ENCODE measurements at regions not wholly inside any gene's neighbourhood (a gene's known extent, or its start where the extent isn't known, plus 50 kb on each side); places are given as distances from the start of the nearest gene placed in this dataset.

DNA sequence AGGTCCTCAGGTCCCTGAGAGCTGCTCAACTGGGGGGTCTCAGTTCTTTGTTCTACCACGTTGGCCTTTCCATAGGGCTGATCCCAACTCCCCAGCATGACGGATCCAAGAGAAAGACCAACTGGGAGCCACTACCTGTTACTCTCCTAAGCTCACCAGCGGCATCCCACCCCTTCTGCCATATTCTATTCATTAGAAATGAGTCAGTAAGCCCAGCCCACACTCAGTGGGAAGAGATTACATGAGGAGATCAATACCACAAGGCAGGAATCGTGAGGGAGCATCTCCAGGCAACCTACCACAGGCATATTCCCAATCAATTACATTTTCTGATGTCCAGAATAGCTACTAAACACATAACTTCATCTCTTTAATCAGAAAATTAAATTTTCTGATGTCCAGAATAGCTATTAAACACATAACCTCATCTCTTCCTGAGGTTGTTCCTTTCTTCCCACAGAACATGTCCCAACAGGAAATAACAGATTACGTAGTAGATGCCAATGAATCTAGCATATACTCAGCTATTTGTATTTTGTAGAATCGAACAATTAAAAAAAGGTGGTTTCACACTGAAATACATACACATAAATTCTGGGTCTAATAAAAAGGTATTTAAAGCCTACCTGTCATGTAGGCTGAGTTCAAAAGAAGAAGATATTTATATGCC lies 708.1 kb upstream of the ARGLU1 start:
- 0 out of 3 replicates have a peak, but pooled peaks have one; percentile 14 for ATAC-seq
- TF ChIP-seq ISL1 (CRISPR knock-in tag; IDR thresholded peaks at IDR 0.05) (peak; percentile 23; the same call in 1 of the 2 replicates), PPARA (CRISPR knock-in tag; IDR thresholded peaks at IDR 0.05; ENCODE audit: borderline replicate concordance) (no peak), ZC3H10 (CRISPR knock-in tag; IDR thresholded peaks at IDR 0.05) (peak; percentile 64; the same call in 1 of the 2 replicates)

GRCh38 chr13:107275312-107275711 lies 707.4 kb upstream of the ARGLU1 start:
- TF ChIP-seq, protein P1, sequence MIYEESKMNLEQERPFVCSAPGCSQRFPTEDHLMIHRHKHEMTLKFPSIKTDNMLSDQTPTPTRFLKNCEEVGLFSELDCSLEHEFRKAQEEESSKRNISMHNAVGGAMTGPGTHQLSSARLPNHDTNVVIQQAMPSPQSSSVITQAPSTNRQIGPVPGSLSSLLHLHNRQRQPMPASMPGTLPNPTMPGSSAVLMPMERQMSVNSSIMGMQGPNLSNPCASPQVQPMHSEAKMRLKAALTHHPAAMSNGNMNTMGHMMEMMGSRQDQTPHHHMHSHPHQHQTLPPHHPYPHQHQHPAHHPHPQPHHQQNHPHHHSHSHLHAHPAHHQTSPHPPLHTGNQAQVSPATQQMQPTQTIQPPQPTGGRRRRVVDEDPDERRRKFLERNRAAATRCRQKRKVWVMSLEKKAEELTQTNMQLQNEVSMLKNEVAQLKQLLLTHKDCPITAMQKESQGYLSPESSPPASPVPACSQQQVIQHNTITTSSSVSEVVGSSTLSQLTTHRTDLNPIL (CRISPR knock-in tag; IDR thresholded peaks at IDR 0.05; ENCODE audit: low read depth), result no peak
- TF ChIP-seq POU6F1 (CRISPR knock-in tag; IDR thresholded peaks at IDR 0.05; ENCODE audit: borderline replicate concordance, low read depth) (no peak), GLIS3 (CRISPR knock-in tag; IDR thresholded peaks at IDR 0.05) (no peak), OSR1 (CRISPR knock-in tag; IDR thresholded peaks at IDR 0.05) (no peak), ZC3H10 (CRISPR knock-in tag; IDR thresholded peaks at IDR 0.05) (no peak), TCF4 (CRISPR knock-in tag; IDR thresholded peaks at IDR 0.05; ENCODE audit: borderline replicate concordance) (no peak), ISL1 (CRISPR knock-in tag; IDR thresholded peaks at IDR 0.05) (no peak), ZFP3 (CRISPR knock-in tag; IDR thresholded peaks at IDR 0.05) (no peak), ARNTL (CRISPR knock-in tag; IDR thresholded peaks at IDR 0.05; ENCODE audit: borderline replicate concordance, low read depth) (no peak), ESRRG (CRISPR knock-in tag; IDR thresholded peaks at IDR 0.05) (no peak), PPARA (CRISPR knock-in tag; IDR thresholded peaks at IDR 0.05; ENCODE audit: borderline replicate concordance) (no peak), RARB (CRISPR knock-in tag; IDR thresholded peaks at IDR 0.05) (no peak), CSDC2 (CRISPR knock-in tag; IDR thresholded peaks at IDR 0.05) (no peak), ZFP30 (CRISPR knock-in tag; IDR thresholded peaks at IDR 0.05) (no peak)
- TF ChIP-seq, protein P2, sequence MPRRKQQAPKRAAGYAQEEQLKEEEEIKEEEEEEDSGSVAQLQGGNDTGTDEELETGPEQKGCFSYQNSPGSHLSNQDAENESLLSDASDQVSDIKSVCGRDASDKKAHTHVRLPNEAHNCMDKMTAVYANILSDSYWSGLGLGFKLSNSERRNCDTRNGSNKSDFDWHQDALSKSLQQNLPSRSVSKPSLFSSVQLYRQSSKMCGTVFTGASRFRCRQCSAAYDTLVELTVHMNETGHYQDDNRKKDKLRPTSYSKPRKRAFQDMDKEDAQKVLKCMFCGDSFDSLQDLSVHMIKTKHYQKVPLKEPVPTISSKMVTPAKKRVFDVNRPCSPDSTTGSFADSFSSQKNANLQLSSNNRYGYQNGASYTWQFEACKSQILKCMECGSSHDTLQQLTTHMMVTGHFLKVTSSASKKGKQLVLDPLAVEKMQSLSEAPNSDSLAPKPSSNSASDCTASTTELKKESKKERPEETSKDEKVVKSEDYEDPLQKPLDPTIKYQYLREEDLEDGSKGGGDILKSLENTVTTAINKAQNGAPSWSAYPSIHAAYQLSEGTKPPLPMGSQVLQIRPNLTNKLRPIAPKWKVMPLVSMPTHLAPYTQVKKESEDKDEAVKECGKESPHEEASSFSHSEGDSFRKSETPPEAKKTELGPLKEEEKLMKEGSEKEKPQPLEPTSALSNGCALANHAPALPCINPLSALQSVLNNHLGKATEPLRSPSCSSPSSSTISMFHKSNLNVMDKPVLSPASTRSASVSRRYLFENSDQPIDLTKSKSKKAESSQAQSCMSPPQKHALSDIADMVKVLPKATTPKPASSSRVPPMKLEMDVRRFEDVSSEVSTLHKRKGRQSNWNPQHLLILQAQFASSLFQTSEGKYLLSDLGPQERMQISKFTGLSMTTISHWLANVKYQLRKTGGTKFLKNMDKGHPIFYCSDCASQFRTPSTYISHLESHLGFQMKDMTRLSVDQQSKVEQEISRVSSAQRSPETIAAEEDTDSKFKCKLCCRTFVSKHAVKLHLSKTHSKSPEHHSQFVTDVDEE (CRISPR knock-in tag; IDR thresholded peaks at IDR 0.05), result no peak
- TF ChIP-seq, protein P3, sequence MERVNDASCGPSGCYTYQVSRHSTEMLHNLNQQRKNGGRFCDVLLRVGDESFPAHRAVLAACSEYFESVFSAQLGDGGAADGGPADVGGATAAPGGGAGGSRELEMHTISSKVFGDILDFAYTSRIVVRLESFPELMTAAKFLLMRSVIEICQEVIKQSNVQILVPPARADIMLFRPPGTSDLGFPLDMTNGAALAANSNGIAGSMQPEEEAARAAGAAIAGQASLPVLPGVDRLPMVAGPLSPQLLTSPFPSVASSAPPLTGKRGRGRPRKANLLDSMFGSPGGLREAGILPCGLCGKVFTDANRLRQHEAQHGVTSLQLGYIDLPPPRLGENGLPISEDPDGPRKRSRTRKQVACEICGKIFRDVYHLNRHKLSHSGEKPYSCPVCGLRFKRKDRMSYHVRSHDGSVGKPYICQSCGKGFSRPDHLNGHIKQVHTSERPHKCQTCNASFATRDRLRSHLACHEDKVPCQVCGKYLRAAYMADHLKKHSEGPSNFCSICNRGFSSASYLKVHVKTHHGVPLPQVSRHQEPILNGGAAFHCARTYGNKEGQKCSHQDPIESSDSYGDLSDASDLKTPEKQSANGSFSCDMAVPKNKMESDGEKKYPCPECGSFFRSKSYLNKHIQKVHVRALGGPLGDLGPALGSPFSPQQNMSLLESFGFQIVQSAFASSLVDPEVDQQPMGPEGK (CRISPR knock-in tag; IDR thresholded peaks at IDR 0.05; ENCODE audit: borderline replicate concordance), result no peak
- ATAC-seq, result no peak

GRCh38 chr13:107271227-107271626 lies 703.3 kb upstream of the ARGLU1 start:
- ATAC-seq, result peak; percentile 73
- no peak for TF ChIP-seq RARB (CRISPR knock-in tag; IDR thresholded peaks at IDR 0.05)
- no peak for TF ChIP-seq ZFP3 (CRISPR knock-in tag; IDR thresholded peaks at IDR 0.05)
- no peak for TF ChIP-seq SNAI2 (CRISPR knock-in tag; IDR thresholded peaks at IDR 0.05)
- TF ChIP-seq ISL1 (CRISPR knock-in tag; IDR thresholded peaks at IDR 0.05), result no peak

DNA sequence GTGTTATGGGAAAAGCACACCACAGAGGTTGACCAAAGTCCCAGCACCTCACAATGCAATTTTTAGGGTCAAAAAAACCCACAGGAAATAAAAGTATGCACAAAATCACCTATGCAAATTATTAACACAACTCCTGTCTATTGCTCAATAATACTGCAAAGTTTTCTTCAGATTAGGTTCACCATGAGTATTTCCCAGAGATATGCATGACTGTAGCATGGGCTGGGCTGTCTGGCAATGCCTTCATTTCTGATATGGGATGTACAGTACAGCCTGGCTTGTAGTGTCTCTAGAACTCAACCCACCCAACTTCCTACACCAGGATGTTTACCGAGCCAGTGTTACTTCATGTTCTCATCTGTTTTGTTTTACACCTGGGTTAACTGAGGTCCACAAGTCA lies 698.7 kb upstream of the ARGLU1 start:
- TF ChIP-seq ESRRG (CRISPR knock-in tag; IDR thresholded peaks at IDR 0.05), result no peak
- no peak for ATAC-seq

GRCh38 chr13:107258599-107259187 lies 690.8 kb upstream of the ARGLU1 start:
- 0 out of 3 replicates have a peak, but pooled peaks have one; percentile 22 for ATAC-seq
- no peak for TF ChIP-seq ZNF8 (CRISPR knock-in tag; IDR thresholded peaks at IDR 0.05)
- TF ChIP-seq, protein P4, sequence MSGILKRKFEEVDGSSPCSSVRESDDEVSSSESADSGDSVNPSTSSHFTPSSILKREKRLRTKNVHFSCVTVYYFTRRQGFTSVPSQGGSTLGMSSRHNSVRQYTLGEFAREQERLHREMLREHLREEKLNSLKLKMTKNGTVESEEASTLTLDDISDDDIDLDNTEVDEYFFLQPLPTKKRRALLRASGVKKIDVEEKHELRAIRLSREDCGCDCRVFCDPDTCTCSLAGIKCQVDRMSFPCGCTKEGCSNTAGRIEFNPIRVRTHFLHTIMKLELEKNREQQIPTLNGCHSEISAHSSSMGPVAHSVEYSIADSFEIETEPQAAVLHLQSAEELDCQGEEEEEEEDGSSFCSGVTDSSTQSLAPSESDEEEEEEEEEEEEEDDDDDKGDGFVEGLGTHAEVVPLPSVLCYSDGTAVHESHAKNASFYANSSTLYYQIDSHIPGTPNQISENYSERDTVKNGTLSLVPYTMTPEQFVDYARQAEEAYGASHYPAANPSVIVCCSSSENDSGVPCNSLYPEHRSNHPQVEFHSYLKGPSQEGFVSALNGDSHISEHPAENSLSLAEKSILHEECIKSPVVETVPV (CRISPR knock-in tag; IDR thresholded peaks at IDR 0.05), result no peak
- no peak for TF ChIP-seq ZNF70 (CRISPR knock-in tag; IDR thresholded peaks at IDR 0.05)
- TF ChIP-seq ESRRG (CRISPR knock-in tag; IDR thresholded peaks at IDR 0.05), result no peak
- TF ChIP-seq TOX (CRISPR knock-in tag; IDR thresholded peaks at IDR 0.05; ENCODE audit: borderline replicate concordance), result no peak
- TF ChIP-seq ZFP30 (CRISPR knock-in tag; IDR thresholded peaks at IDR 0.05), result no peak
- no peak for TF ChIP-seq CSDC2 (CRISPR knock-in tag; IDR thresholded peaks at IDR 0.05)
- no peak for TF ChIP-seq POU6F1 (CRISPR knock-in tag; IDR thresholded peaks at IDR 0.05; ENCODE audit: borderline replicate concordance, low read depth)
- no peak for TF ChIP-seq GLIS3 (CRISPR knock-in tag; IDR thresholded peaks at IDR 0.05)
- no peak for TF ChIP-seq TCF4 (CRISPR knock-in tag; IDR thresholded peaks at IDR 0.05; ENCODE audit: borderline replicate concordance)
